ENCODE measurements at regions not wholly inside any gene's neighbourhood (a gene's known extent, or its start where the extent isn't known, plus 50 kb on each side); places are given as distances from the start of the nearest gene placed in this dataset.

GRCh38 chr11:70580036-70580805 lies 181.9 kb downstream of the CTTN start:
- Histone ChIP-seq H3K36me3 (ENCODE audit: low read depth) (no peaks in the 10 kb centered on the region), H3K4me3 (no peak overlapping the region), H3K9ac (no peak overlapping the region), H4K20me1 (ENCODE audit: insufficient read depth) (no peaks in the 10 kb centered on the region), H3K4me2 (ENCODE audit: unreplicated experiment) (no peak overlapping the region), H3F3A (ENCODE audit: insufficient read depth) (no peaks in the 10 kb centered on the region), H3K9me3 (ENCODE audit: low read depth) (no peaks in the 10 kb centered on the region), H2AFZ (no peak overlapping the region), H3K27ac (no peak overlapping the region), H3K27me3 (replicated peaks; ENCODE audit: insufficient read depth) (no peaks in the 10 kb centered on the region), H3K4me1 (ENCODE audit: insufficient read depth) (no peaks in the 10 kb centered on the region), H3K79me2 (ENCODE audit: insufficient read depth) (no peaks in the 10 kb centered on the region), H3K9me2 (ENCODE audit: insufficient read depth) (no peaks in the 10 kb centered on the region)
- 55 to 57% methylated on average over 24 of the region's 25 CpGs for WGBS, 2 experiments (ENCODE audit: low coverage in 1 of 2, low lambda C conversion rate in 2 of 2, missing lambda C conversion rate in 2 of 2)
- in situ Hi-C loops (cut with MboI) = no loop called here
- TF ChIP-seq EZH2 (IDR thresholded peaks at IDR 0.05; ENCODE audit: insufficient read depth, poor library complexity, severe bottlenecking) = no peak
- no peak for TF ChIP-seq EZH2phosphoT487 (IDR thresholded peaks at IDR 0.05; ENCODE audit: insufficient read depth, low read depth)
- peak; percentile 8 for DNase-seq

- Histone ChIP-seq H2AFZ (no peak overlapping the region), H3F3A (ENCODE audit: insufficient read depth) (no peaks in the 10 kb centered on the region), H3K9me3 (ENCODE audit: low read depth) (no peaks in the 10 kb centered on the region), H3K79me2 (ENCODE audit: insufficient read depth) (no peaks in the 10 kb centered on the region), H3K9me2 (ENCODE audit: insufficient read depth) (no peaks in the 10 kb centered on the region), H3K9ac (no peak overlapping the region), H3K4me2 (ENCODE audit: unreplicated experiment) (no peak overlapping the region), H3K36me3 (ENCODE audit: low read depth) (no peaks in the 10 kb centered on the region), H4K20me1 (ENCODE audit: insufficient read depth) (no peaks in the 10 kb centered on the region), H3K4me3 (no peak overlapping the region), H3K27ac (no peak overlapping the region), H3K4me1 (ENCODE audit: insufficient read depth) (no peaks in the 10 kb centered on the region), H3K27me3 (replicated peaks; ENCODE audit: insufficient read depth) (no peaks in the 10 kb centered on the region)
- in situ Hi-C loops (cut with MboI) = no loop called here
- TF ChIP-seq EZH2phosphoT487 (IDR thresholded peaks at IDR 0.05; ENCODE audit: insufficient read depth, low read depth) = no peak
- TF ChIP-seq EZH2 (IDR thresholded peaks at IDR 0.05; ENCODE audit: insufficient read depth, poor library complexity, severe bottlenecking) = no peak
- DNase-seq = no peak
- WGBS, 2 experiments (ENCODE audit: low coverage in 1 of 2, low lambda C conversion rate in 2 of 2, missing lambda C conversion rate in 2 of 2) = 35% methylated on average over 24 to 25 of the region's 25 CpGs
These were observed 183.9 kb downstream of the CTTN start for GRCh38 chr11:70581991-70582885.

- TF ChIP-seq EZH2phosphoT487 (IDR thresholded peaks at IDR 0.05; ENCODE audit: insufficient read depth, low read depth) = no peak
- TF ChIP-seq EZH2 (IDR thresholded peaks at IDR 0.05; ENCODE audit: insufficient read depth, poor library complexity, severe bottlenecking) = no peak
- Histone ChIP-seq H3K9ac (no peak overlapping the region), H3K4me2 (ENCODE audit: unreplicated experiment) (no peak overlapping the region), H3K9me2 (ENCODE audit: insufficient read depth) (no peaks in the 10 kb centered on the region), H4K20me1 (ENCODE audit: insufficient read depth) (no peaks in the 10 kb centered on the region), H3K79me2 (ENCODE audit: insufficient read depth) (no peaks in the 10 kb centered on the region), H3K9me3 (ENCODE audit: low read depth) (no peaks in the 10 kb centered on the region), H3K27me3 (replicated peaks; ENCODE audit: insufficient read depth) (no peaks in the 10 kb centered on the region), H3K4me3 (no peak overlapping the region), H2AFZ (no peak overlapping the region), H3K27ac (no peak overlapping the region), H3K4me1 (ENCODE audit: insufficient read depth) (no peaks in the 10 kb centered on the region), H3K36me3 (ENCODE audit: low read depth) (no peaks in the 10 kb centered on the region), H3F3A (ENCODE audit: insufficient read depth) (no peaks in the 10 kb centered on the region)
- 48 to 50% methylated on average over 15 of the region's 15 CpGs for WGBS, 2 experiments (ENCODE audit: low coverage in 1 of 2, low lambda C conversion rate in 2 of 2, missing lambda C conversion rate in 2 of 2)
- no peak for DNase-seq
- in situ Hi-C loops (cut with MboI) = no loop called here
These were observed 184.7 kb downstream of the CTTN start for GRCh38 chr11:70582886-70583641.

- no peak overlapping the region for H3K9ac ChIP-seq
- 69 to 70% methylated on average over 17 of the region's 17 CpGs for WGBS, 2 experiments (ENCODE audit: low coverage in 1 of 2, low lambda C conversion rate in 2 of 2, missing lambda C conversion rate in 2 of 2)
- TF ChIP-seq EZH2phosphoT487 (IDR thresholded peaks at IDR 0.05; ENCODE audit: insufficient read depth, low read depth) = no peak
- no peaks in the 10 kb centered on the region for H3F3A ChIP-seq (ENCODE audit: insufficient read depth)
- no peaks in the 10 kb centered on the region for H3K79me2 ChIP-seq (ENCODE audit: insufficient read depth)
- H2AFZ ChIP-seq = no peak overlapping the region
- no peaks in the 10 kb centered on the region for H3K36me3 ChIP-seq (ENCODE audit: low read depth)
- H3K27ac ChIP-seq = no peak overlapping the region
- H3K27me3 ChIP-seq (replicated peaks; ENCODE audit: insufficient read depth) = no peaks in the 10 kb centered on the region
- in situ Hi-C loops (cut with MboI) = no loop called here
- H3K4me3 ChIP-seq = no peak overlapping the region
- H3K4me1 ChIP-seq (ENCODE audit: insufficient read depth) = no peaks in the 10 kb centered on the region
- no peaks in the 10 kb centered on the region for H3K9me2 ChIP-seq (ENCODE audit: insufficient read depth)
- H3K9me3 ChIP-seq (ENCODE audit: low read depth) = no peaks in the 10 kb centered on the region
- H4K20me1 ChIP-seq (ENCODE audit: insufficient read depth) = no peaks in the 10 kb centered on the region
- H3K4me2 ChIP-seq (ENCODE audit: unreplicated experiment) = no peak overlapping the region
- DNase-seq = no peak
These were observed 185.5 kb downstream of the CTTN start for GRCh38 chr11:70583781-70584218.

Data from GM23248 (cell line).